Activated naive CD4-positive, alpha-beta T cell treated with anti-CD3 and anti-CD28 coated beads, Interleukin-2, amount 10 ng/mL, durations not matched to agents 7 days and 5 days (primary cell): ENCODE measurements at regions not wholly inside any gene's neighbourhood (a gene's known extent, or its start where the extent isn't known, plus 50 kb on each side); places are given as distances from the start of the nearest gene placed in this dataset.
"Not testable (repeated sequence)": the region's sequence is repeated elsewhere in the genome, so short reads cannot be mapped to it uniquely, and the experiment has no call there.

Source experiments
- CTCF ChIA-PET: fragments of 350-600 bp; sonication (Branson Sonifier 250); formaldehyde crosslinking; loops from one replicate; lab custom pipeline; 2021; ENCODE audit warnings: antibody characterized with exemption; lab: Charles Lee
- DNase-seq: peaks from one replicate; pipeline ENCODE4 v3.0.0-alpha.2; 2020
- H3K27ac Mint-ChIP-seq: one replicate; pipeline ENCODE4 v1.8.0; 2021; ENCODE audit warnings: mild to moderate bottlenecking, moderate library complexity, mixed read lengths
- H3K27me3 Mint-ChIP-seq: one replicate; pipeline ENCODE4 v1.8.0; 2021; ENCODE audit warnings: mild to moderate bottlenecking, mixed read lengths
- H3K36me3 Mint-ChIP-seq: one replicate; pipeline ENCODE4 v1.8.0; 2021; ENCODE audit warnings: mixed read lengths
- H3K4me1 Mint-ChIP-seq: one replicate; pipeline ENCODE4 v1.8.0; 2021; ENCODE audit warnings: mixed read lengths
- H3K4me3 Mint-ChIP-seq: one replicate; pipeline ENCODE4 v1.8.0; 2021; ENCODE audit warnings: mild to moderate bottlenecking, moderate library complexity, mixed read lengths
- H3K9me3 Mint-ChIP-seq: one replicate; pipeline ENCODE4 v1.8.0; 2021; ENCODE audit warnings: mixed read lengths

GRCh38 chr1:148049115-148049496, 103.0 kb downstream of the NBPF11 start:
- Mint-ChIP-seq H3K4me3 (peak overlapping the region; percentile 66), H3K27me3 (peaks cover 17% of the 10 kb centered on the region)
- H3K27ac Mint-ChIP-seq, H3K9me3 Mint-ChIP-seq, CTCF ChIA-PET, H3K36me3 Mint-ChIP-seq, H3K4me1 Mint-ChIP-seq: not testable (repeated sequence)
- DNase-seq, result peak; percentile 21

GRCh38 chr1:148048423-148049114, 103.5 kb downstream of the NBPF11 start:
- H3K4me1 Mint-ChIP-seq, H3K27ac Mint-ChIP-seq, CTCF ChIA-PET, H3K36me3 Mint-ChIP-seq, H3K9me3 Mint-ChIP-seq: not testable (repeated sequence)
- H3K27me3 Mint-ChIP-seq, result peaks cover 17% of the 10 kb centered on the region
- DNase-seq, result peak; percentile 38
- peak overlapping the region; percentile 66 for H3K4me3 Mint-ChIP-seq

DNA sequence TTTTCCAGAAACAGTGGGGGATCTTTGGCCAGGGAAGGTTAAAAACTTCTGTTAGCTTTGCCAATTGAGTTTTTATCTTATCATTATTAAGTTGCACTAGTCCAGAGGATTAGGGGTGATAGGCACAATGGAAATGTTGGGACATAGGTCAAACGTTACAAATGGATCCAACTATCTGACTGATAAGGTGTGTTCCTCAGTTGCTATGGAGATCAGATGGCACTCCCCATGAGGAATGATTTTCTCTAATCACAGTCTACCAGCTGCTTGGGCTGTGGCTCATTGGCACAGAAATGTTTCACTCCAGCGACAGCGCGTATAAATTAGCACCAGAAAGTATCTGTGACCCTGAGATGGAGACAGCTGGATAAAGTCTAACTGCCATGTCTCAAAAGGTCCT, 106.2 kb downstream of the NBPF11 start:
- CTCF ChIA-PET, DNase-seq, H3K4me3 Mint-ChIP-seq, H3K4me1 Mint-ChIP-seq, H3K36me3 Mint-ChIP-seq, H3K27ac Mint-ChIP-seq, H3K9me3 Mint-ChIP-seq: not testable (repeated sequence)
- H3K27me3 Mint-ChIP-seq, result peaks cover 28% of the 10 kb centered on the region

GRCh38 chr1:148044495-148044894, 107.6 kb downstream of the NBPF11 start:
- H3K27ac Mint-ChIP-seq, CTCF ChIA-PET: not testable (repeated sequence)

More at GRCh38 chr1:148044495-148044894, 107.6 kb downstream of the NBPF11 start:
- H3K4me1 Mint-ChIP-seq, DNase-seq, H3K4me3 Mint-ChIP-seq, H3K36me3 Mint-ChIP-seq, H3K9me3 Mint-ChIP-seq: not testable (repeated sequence)
- H3K27me3 Mint-ChIP-seq, result peaks cover 28% of the 10 kb centered on the region
